ENCODE measurements at regions not wholly inside any gene's neighbourhood (a gene's known extent, or its start where the extent isn't known, plus 50 kb on each side); places are given as distances from the start of the nearest gene placed in this dataset.
"Not testable (repeated sequence)": the region's sequence is repeated elsewhere in the genome, so short reads cannot be mapped to it uniquely, and the experiment has no call there.

- not testable (repeated sequence) for TF ChIP-seq SPI1 (IDR thresholded peaks at IDR 0.05; ENCODE audit: borderline replicate concordance, low read depth); CTCF (IDR thresholded peaks at IDR 0.05; ENCODE audit: insufficient read depth, low read length); POLR2AphosphoS5 (IDR thresholded peaks at IDR 0.05; ENCODE audit: low read depth); GABPA (IDR thresholded peaks at IDR 0.05; ENCODE audit: low read depth)
Measured at GRCh38 chr9:24050239-24050638, 224.2 kb upstream of the ELAVL2 start.

Data from HL-60 (cell line).